ENCODE measurements at regions not wholly inside any gene's neighbourhood (a gene's known extent, or its start where the extent isn't known, plus 50 kb on each side); places are given as distances from the start of the nearest gene placed in this dataset.

DNA sequence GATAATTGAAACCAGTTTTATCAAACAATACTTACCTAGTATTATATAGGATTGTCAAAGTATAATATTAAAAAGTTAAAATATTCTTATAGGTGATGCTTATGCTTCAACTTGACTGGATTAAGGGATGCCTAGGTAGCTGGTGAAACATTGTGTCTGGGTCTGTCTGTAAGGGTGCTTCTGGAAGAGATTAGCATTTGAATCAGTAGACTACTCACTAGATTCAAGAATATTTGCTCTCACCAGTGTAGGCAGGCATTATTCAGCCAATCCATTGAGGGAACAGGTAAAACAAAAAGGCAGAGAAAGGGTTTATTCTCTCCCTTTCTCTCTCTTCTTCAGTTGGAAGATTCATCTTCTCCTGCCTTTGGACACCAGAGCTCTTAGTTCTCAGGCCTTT, 486.8 kb upstream of the GOLIM4 start:
- Histone ChIP-seq H3K27me3 (ENCODE audit: control insufficient read depth, insufficient read depth, low read length) (no peaks in the 10 kb centered on the region), H3K79me2 (no peaks in the 10 kb centered on the region), H3K9me3 (ENCODE audit: control insufficient read depth, low read length) (no peaks in the 10 kb centered on the region), H3K4me1 (no peaks in the 10 kb centered on the region), H2AFZ (no peak overlapping the region), H3K9ac (no peak overlapping the region), H3K4me2 (ENCODE audit: low read length) (no peak overlapping the region), H3K36me3 (ENCODE audit: control insufficient read depth, insufficient read depth, low read length) (no peaks in the 10 kb centered on the region), H3K27ac (no peak overlapping the region), H3K4me3 (ENCODE audit: low read depth, low read length) (no peak overlapping the region)
- TF ChIP-seq, protein P1, sequence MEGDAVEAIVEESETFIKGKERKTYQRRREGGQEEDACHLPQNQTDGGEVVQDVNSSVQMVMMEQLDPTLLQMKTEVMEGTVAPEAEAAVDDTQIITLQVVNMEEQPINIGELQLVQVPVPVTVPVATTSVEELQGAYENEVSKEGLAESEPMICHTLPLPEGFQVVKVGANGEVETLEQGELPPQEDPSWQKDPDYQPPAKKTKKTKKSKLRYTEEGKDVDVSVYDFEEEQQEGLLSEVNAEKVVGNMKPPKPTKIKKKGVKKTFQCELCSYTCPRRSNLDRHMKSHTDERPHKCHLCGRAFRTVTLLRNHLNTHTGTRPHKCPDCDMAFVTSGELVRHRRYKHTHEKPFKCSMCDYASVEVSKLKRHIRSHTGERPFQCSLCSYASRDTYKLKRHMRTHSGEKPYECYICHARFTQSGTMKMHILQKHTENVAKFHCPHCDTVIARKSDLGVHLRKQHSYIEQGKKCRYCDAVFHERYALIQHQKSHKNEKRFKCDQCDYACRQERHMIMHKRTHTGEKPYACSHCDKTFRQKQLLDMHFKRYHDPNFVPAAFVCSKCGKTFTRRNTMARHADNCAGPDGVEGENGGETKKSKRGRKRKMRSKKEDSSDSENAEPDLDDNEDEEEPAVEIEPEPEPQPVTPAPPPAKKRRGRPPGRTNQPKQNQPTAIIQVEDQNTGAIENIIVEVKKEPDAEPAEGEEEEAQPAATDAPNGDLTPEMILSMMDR (IDR thresholded peaks at IDR 0.05) = no peak

DNA sequence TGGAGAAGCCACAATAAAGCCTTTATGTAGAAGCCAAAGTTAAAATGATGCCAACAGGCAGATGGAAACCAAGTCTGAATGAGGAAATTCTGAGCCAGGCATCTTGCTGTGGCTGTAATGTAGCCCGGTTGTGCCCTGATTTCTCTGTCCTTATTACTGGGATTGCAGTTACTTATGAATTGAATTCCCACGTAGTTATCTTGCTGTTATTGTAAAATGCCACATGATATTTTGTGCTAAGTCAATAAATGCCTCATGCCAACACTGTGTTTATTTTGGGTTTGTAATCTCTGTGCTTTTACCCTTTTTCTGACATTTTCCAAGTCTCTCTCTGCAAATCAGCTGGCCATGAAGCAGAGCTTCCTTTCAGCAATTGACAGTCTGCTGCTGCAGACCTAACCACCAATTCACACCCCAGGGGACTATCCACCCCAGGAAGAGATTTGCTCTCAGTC, 486.1 kb upstream of the GOLIM4 start:
- Histone ChIP-seq H3K4me2 (ENCODE audit: low read length) (no peak overlapping the region), H3K27me3 (ENCODE audit: control insufficient read depth, insufficient read depth, low read length) (no peaks in the 10 kb centered on the region), H3K9ac (no peak overlapping the region), H3K9me3 (ENCODE audit: control insufficient read depth, low read length) (no peaks in the 10 kb centered on the region), H3K27ac (no peak overlapping the region), H3K36me3 (ENCODE audit: control insufficient read depth, insufficient read depth, low read length) (no peaks in the 10 kb centered on the region), H3K79me2 (no peaks in the 10 kb centered on the region), H2AFZ (no peak overlapping the region), H3K4me1 (no peaks in the 10 kb centered on the region), H3K4me3 (ENCODE audit: low read depth, low read length) (no peak overlapping the region)
- TF ChIP-seq, protein P1 (IDR thresholded peaks at IDR 0.05) = no peak

DNA sequence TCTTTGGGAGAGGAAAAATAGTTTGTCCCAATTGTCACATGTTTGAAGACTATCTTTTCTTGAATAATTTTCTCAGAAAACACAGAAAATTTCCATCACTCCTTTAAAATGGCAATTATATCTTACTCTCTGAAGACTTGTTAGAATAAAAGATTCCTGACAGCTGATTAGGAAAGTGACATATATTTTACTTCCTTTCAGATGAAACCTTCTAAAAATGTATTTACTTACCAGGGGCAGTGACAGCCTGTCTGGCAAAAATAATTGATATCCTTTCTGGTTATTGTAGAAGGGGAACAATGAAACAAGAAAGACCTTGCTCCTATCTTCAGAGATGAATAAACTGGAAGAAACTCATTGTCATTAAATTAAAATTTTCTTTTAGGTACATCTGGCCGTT, 483.3 kb upstream of the GOLIM4 start:
- H3K9ac ChIP-seq = no peak overlapping the region
- TF ChIP-seq, protein P1 (IDR thresholded peaks at IDR 0.05) = no peak
- H3K27me3 ChIP-seq (ENCODE audit: control insufficient read depth, insufficient read depth, low read length) = no peaks in the 10 kb centered on the region
- no peaks in the 10 kb centered on the region for H3K4me1 ChIP-seq
- no peaks in the 10 kb centered on the region for H3K36me3 ChIP-seq (ENCODE audit: control insufficient read depth, insufficient read depth, low read length)
- H3K4me2 ChIP-seq (ENCODE audit: low read length) = no peak overlapping the region
- no peaks in the 10 kb centered on the region for H3K9me3 ChIP-seq (ENCODE audit: control insufficient read depth, low read length)
- no peak overlapping the region for H2AFZ ChIP-seq
- no peak overlapping the region for H3K27ac ChIP-seq
- H3K4me3 ChIP-seq (ENCODE audit: low read depth, low read length) = no peak overlapping the region
- H3K79me2 ChIP-seq = no peaks in the 10 kb centered on the region

DNA sequence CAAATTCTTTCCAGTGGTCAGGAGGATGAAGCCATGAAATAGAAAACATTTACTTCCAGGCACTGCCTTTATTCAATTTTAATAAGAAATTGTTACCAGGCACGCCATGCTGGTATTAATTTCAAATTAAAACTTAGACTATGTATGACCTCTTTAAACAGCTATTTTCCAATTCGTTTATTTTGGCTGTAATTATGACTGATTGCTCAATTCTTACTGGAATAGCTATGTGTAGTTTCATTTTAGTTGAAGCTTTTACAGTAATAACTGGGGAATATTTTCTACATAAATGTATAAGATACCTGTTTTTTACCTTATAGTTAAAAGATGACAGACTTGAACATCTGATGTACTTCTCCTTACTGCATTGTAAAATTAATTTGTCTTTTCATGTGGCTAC, 480.0 kb upstream of the GOLIM4 start:
- no peaks in the 10 kb centered on the region for H3K9me3 ChIP-seq (ENCODE audit: control insufficient read depth, low read length)
- H2AFZ ChIP-seq = no peak overlapping the region
- H3K27me3 ChIP-seq (ENCODE audit: control insufficient read depth, insufficient read depth, low read length) = no peaks in the 10 kb centered on the region
- TF ChIP-seq, protein P1 (IDR thresholded peaks at IDR 0.05) = no peak
- no peak overlapping the region for H3K4me3 ChIP-seq (ENCODE audit: low read depth, low read length)
- H3K4me1 ChIP-seq = no peaks in the 10 kb centered on the region
- no peaks in the 10 kb centered on the region for H3K79me2 ChIP-seq
- H3K36me3 ChIP-seq (ENCODE audit: control insufficient read depth, insufficient read depth, low read length) = no peaks in the 10 kb centered on the region
- H3K4me2 ChIP-seq (ENCODE audit: low read length) = no peak overlapping the region
- H3K27ac ChIP-seq = no peak overlapping the region
- H3K9ac ChIP-seq = no peak overlapping the region

DNA sequence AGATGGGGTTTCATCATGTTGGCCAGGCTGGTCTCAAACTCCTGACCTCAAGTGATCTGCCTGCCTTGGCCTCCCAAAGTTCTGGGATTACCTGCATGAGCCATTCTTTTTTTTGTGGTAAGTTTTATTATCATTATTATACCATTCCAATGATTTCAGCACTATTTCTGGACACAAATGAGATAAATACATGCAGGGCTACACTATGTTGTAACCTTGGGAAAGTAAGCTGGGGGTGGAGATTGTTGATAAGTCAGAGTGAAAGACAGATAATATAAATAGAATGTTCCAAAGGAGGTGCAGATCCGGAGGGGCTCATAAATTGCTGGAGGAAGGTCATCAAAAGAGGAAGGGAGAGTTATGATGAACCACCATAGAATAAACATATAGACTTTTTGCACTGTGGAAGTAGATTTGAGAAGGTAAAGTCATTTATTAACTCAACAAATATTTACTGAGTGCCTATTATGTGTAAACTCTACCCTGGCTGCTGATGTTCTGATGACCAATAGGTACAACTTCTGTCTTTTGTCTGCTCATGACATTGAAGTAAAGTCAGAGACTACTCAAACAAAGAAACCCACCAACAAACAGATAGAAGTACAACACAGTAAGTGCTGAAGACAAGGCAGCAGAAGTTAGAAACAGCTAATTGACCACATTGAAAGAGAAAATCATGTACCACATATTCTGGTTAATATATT, 478.9 kb upstream of the GOLIM4 start:
- TF ChIP-seq, protein P1 (IDR thresholded peaks at IDR 0.05) = no peak
- H3K9ac ChIP-seq = no peak overlapping the region
- H3K27ac ChIP-seq = no peak overlapping the region
- H2AFZ ChIP-seq = no peak overlapping the region
- H3K36me3 ChIP-seq (ENCODE audit: control insufficient read depth, insufficient read depth, low read length) = no peaks in the 10 kb centered on the region
- no peak overlapping the region for H3K4me3 ChIP-seq (ENCODE audit: low read depth, low read length)
- no peaks in the 10 kb centered on the region for H3K9me3 ChIP-seq (ENCODE audit: control insufficient read depth, low read length)
- no peaks in the 10 kb centered on the region for H3K79me2 ChIP-seq
- H3K27me3 ChIP-seq (ENCODE audit: control insufficient read depth, insufficient read depth, low read length) = no peaks in the 10 kb centered on the region
- no peaks in the 10 kb centered on the region for H3K4me1 ChIP-seq
- H3K4me2 ChIP-seq (ENCODE audit: low read length) = no peak overlapping the region

Measured in parathyroid adenoma (tissue), 2 donors.